Tibial nerve (tissue), 3 donors: ENCODE measurements at regions not wholly inside any gene's neighbourhood (a gene's known extent, or its start where the extent isn't known, plus 50 kb on each side); places are given as distances from the start of the nearest gene placed in this dataset.

Source experiments
- POLR2A ChIP-seq, 2 donors: fragments of 450-650 bp; IDR thresholded peaks; one replicate each; pipeline ENCODE4 v1.6.1; 2017; ENCODE audit warnings: antibody characterized with exemption in 2 of 2, mild to moderate bottlenecking in 2 of 2, moderate library complexity in 2 of 2
- TF ChIP-seq, protein P1 (sequence below), 5 experiments: fragments of 200-600 bp in 3 of 5; fragments of 450-650 bp in 2 of 5; sonication (generic) in 3 of 5; IDR thresholded peaks; one replicate each; pipeline ENCODE4 v1.5.1; 2016 to 2019; ENCODE audit warnings: antibody characterized with exemption in 5 of 5, mild to moderate bottlenecking in 3 of 5, moderate library complexity in 2 of 5

DNA sequence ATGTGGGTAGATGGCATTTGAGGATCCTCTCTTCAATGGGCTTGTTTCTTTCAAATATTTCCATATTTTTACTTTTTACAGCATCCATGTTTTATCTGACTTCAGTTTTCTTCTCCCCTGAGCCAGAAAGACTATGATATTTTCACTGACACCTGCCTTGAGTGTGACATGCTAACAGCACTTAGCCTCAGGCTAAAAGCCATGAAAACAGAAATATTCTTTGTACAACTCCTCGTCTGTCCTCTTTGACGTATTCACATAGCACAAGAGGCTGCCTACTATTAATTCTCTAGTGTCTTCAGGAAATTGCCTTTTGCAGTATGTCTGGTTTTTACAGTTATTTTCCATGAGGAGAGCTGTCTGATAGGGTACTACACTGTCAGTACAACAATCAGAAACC is 215.0 kb downstream of the MAD2L1 start:
- TF ChIP-seq, protein P1, sequence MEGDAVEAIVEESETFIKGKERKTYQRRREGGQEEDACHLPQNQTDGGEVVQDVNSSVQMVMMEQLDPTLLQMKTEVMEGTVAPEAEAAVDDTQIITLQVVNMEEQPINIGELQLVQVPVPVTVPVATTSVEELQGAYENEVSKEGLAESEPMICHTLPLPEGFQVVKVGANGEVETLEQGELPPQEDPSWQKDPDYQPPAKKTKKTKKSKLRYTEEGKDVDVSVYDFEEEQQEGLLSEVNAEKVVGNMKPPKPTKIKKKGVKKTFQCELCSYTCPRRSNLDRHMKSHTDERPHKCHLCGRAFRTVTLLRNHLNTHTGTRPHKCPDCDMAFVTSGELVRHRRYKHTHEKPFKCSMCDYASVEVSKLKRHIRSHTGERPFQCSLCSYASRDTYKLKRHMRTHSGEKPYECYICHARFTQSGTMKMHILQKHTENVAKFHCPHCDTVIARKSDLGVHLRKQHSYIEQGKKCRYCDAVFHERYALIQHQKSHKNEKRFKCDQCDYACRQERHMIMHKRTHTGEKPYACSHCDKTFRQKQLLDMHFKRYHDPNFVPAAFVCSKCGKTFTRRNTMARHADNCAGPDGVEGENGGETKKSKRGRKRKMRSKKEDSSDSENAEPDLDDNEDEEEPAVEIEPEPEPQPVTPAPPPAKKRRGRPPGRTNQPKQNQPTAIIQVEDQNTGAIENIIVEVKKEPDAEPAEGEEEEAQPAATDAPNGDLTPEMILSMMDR (IDR thresholded peaks at IDR 0.05): no peak
- no peak for TF ChIP-seq POLR2A (IDR thresholded peaks at IDR 0.05)
